Gastroesophageal sphincter (tissue), 4 donors: ENCODE measurements at regions not wholly inside any gene's neighbourhood (a gene's known extent, or its start where the extent isn't known, plus 50 kb on each side); places are given as distances from the start of the nearest gene placed in this dataset.

ENCODE experiments used
- ATAC-seq: fragments of 150-250 bp; one replicate; pipeline ENCODE4 v1.9.1; 2016; ENCODE audit warnings: mild to moderate bottlenecking, moderate library complexity
- H3K27ac ChIP-seq, 4 donors: fragments of 200-600 bp; sonication (generic) in 3 of 4; 1 replicate in 3 of 4; 2 replicates in 1 of 4; pipeline ENCODE4 v1.5.1; 2016 to 2019
- H3K27me3 ChIP-seq: fragments of 200-600 bp; sonication (generic); one replicate; pipeline ENCODE4 v1.5.1; 2019
- H3K36me3 ChIP-seq, 2 donors: fragments of 200-600 bp; sonication (generic); one replicate each; pipeline ENCODE4 v1.5.1; 2019; ENCODE audit warnings: control low read depth in 1 of 2
- H3K4me1 ChIP-seq, 3 donors: fragments of 200-600 bp; sonication (generic); 1 replicate in 2 of 3; 2 replicates in 1 of 3; pipeline ENCODE4 v1.5.1; 2016 to 2019; ENCODE audit warnings: control low read depth in 2 of 3
- H3K4me3 ChIP-seq, 2 donors: fragments of 200-600 bp; sonication (generic); one replicate each; pipeline ENCODE4 v1.5.1; 2019; ENCODE audit warnings: mild to moderate bottlenecking in 1 of 2, moderate library complexity in 1 of 2
- H3K9me3 ChIP-seq, 3 donors: fragments of 200-600 bp; sonication (generic); one replicate each; pipeline ENCODE4 v1.5.1; 2017 to 2019; ENCODE audit warnings: control low read depth in 2 of 3
- EP300 ChIP-seq: sonication (generic); formaldehyde crosslinking; IDR thresholded peaks from one replicate; pipeline ENCODE4 v1.6.1; 2017; ENCODE audit warnings: antibody characterized with exemption, mild to moderate bottlenecking
- POLR2A ChIP-seq, 2 donors: fragments of 450-650 bp; IDR thresholded peaks; one replicate each; pipeline ENCODE4 v1.6.1; 2017; ENCODE audit warnings: antibody characterized with exemption in 2 of 2, mild to moderate bottlenecking in 2 of 2, moderate library complexity in 1 of 2
- POLR2AphosphoS5 ChIP-seq: sonication (generic); formaldehyde crosslinking; IDR thresholded peaks from one replicate; pipeline ENCODE4 v1.6.1; 2017; ENCODE audit warnings: antibody characterized with exemption
- WGBS, 2 donors: methylation state at CpG; one replicate each; pipeline ENCODE4 v1.1.5; 2018; ENCODE audit warnings: low coverage in 1 of 2; 5-methylcytosine and 5-hydroxymethylcytosine counted together
- TF ChIP-seq, protein P1 (sequence below), 4 experiments: fragments of 200-600 bp in 2 of 4; fragments of 450-650 bp in 2 of 4; sonication (generic) in 1 of 4; IDR thresholded peaks; one replicate each; pipeline ENCODE4 v1.5.1; 2017 to 2019; ENCODE audit warnings: antibody characterized with exemption in 4 of 4, mild to moderate bottlenecking in 2 of 4, moderate library complexity in 2 of 4

DNA sequence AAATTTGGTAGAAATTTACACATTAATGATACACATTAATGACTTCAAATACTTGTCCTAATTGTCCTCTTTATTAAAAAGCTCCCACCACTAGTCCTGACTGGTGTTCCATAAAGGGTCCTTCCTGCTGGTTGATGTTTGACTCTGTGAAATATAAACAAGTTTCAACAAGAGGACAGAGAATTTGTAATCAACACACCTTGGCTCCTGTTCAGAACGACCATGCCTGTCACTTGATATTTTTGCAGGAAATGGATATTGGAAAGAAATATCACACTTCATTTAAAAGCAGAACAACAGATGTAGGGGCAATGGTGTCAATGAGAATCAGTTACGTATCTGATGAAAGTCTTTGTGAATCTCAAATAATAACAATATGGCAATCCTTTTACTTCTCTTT, 211.7 kb downstream of the ENC1 start:
- Histone ChIP-seq H3K27me3 (no peaks in the 10 kb centered on the region), H3K4me1 (peaks cover 0 to 4% (median 0%) of the 10 kb centered on the region in 3 donors), H3K4me3 (no peak overlapping the region), H3K36me3 (no peaks in the 10 kb centered on the region), H3K27ac (no peak overlapping the region), H3K9me3 (no peaks in the 10 kb centered on the region)
- ATAC-seq, result no peak
- TF ChIP-seq POLR2A (IDR thresholded peaks at IDR 0.05), result no peak
- no peak for TF ChIP-seq POLR2AphosphoS5
- TF ChIP-seq, protein P1, sequence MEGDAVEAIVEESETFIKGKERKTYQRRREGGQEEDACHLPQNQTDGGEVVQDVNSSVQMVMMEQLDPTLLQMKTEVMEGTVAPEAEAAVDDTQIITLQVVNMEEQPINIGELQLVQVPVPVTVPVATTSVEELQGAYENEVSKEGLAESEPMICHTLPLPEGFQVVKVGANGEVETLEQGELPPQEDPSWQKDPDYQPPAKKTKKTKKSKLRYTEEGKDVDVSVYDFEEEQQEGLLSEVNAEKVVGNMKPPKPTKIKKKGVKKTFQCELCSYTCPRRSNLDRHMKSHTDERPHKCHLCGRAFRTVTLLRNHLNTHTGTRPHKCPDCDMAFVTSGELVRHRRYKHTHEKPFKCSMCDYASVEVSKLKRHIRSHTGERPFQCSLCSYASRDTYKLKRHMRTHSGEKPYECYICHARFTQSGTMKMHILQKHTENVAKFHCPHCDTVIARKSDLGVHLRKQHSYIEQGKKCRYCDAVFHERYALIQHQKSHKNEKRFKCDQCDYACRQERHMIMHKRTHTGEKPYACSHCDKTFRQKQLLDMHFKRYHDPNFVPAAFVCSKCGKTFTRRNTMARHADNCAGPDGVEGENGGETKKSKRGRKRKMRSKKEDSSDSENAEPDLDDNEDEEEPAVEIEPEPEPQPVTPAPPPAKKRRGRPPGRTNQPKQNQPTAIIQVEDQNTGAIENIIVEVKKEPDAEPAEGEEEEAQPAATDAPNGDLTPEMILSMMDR (IDR thresholded peaks at IDR 0.05), result no peak
- no peak for TF ChIP-seq EP300
- 40 to 42% methylated on average over 1 to 2 of the region's 2 CpGs for WGBS, 2 donors

DNA sequence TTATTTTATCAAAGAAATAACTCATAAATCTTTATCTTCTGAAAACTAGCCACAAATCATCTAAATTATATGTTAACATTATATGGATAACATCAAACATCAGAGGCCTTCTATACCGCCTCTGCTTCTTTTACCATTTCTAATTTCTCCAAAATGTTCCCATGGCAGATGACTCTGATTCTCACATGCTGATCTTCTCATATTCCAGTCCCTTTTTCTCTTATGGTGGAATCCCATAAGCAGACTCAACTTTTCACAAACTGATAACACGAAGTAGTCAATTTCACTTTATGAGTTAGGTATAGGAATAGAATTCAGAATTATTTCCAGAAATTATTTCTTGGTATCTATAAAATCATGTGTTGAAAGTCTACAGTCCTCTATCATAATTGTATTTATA, 212.3 kb downstream of the ENC1 start:
- H3K27ac ChIP-seq, result no peak overlapping the region
- no peaks in the 10 kb centered on the region for H3K9me3 ChIP-seq
- H3K4me3 ChIP-seq, result no peak overlapping the region
- no peaks in the 10 kb centered on the region for H3K4me1 ChIP-seq
- H3K27me3 ChIP-seq, result no peaks in the 10 kb centered on the region
- no peaks in the 10 kb centered on the region for H3K36me3 ChIP-seq
- TF ChIP-seq, protein P1 (IDR thresholded peaks at IDR 0.05), result no peak
- TF ChIP-seq EP300 (no peak), POLR2AphosphoS5 (no peak), POLR2A (IDR thresholded peaks at IDR 0.05) (no peak)
- ATAC-seq, result no peak
- 89 to 100% methylated on average over 2 of the region's 2 CpGs for WGBS, 2 donors

DNA sequence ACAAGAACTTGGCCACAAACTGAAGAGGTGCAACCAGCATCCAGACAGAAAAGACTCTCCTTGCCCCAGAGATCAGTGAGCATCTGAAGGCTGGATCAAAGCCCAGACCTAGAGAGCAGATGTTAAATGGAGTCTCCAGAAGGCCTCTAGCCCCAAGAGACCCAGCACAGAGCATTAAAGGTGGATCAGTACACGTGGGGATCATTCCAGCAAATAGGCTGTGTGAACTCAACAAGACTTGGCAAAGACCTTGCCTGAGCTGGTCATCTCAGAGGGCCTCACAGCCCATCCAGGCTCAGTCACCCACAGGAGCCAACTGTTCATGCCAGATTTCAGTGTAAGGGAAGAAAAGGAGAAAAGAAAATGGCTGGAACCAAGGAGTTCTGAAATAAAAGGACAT, 214.0 kb downstream of the ENC1 start:
- H3K27ac ChIP-seq, result no peak overlapping the region
- H3K9me3 ChIP-seq, result no peaks in the 10 kb centered on the region
- TF ChIP-seq, protein P1 (IDR thresholded peaks at IDR 0.05), result no peak
- no peak for TF ChIP-seq POLR2AphosphoS5
- no peak for TF ChIP-seq POLR2A (IDR thresholded peaks at IDR 0.05)
- no peak for TF ChIP-seq EP300
- no peaks in the 10 kb centered on the region for H3K4me1 ChIP-seq
- ATAC-seq, result no peak
- WGBS, 2 donors, result 14 to 50% methylated on average over 1 of the region's 1 CpG
- no peaks in the 10 kb centered on the region for H3K36me3 ChIP-seq
- H3K4me3 ChIP-seq, result no peak overlapping the region
- no peaks in the 10 kb centered on the region for H3K27me3 ChIP-seq

DNA sequence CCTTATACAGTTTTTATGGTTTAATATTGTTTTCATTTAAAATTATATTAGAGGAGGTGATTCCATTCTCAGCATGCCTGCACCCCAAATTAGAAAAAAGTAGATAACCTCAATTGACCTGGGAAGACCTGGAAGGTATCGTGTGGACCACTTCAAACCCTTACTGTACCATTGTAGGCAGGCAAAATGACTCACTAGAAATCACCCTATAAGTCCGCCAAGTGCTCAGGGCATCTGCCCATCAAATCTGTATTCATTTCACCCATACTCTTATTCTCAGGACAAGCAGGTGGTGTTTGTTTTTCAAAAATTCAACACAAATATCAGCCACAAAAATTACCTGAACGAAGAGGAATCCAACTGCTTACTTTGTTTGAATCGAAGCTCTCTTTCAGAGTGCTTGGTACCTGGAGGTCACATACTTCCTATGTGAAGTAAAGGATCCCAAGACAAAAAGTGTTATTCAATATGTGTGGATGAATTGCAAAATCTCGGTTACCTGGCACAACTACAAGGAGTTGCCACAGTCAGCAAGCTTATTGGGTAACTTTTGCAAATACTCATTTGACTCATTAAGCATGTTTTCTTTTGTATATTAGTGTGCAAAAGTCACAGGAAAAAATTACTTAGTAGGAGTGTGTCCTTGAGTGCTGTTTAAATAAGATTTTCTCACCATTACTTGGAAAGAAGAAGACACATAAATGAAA, 216.2 kb downstream of the ENC1 start:
- Histone ChIP-seq H3K4me1 (no peaks in the 10 kb centered on the region), H3K9me3 (no peaks in the 10 kb centered on the region), H3K4me3 (no peak overlapping the region), H3K27ac (no peak overlapping the region), H3K27me3 (no peaks in the 10 kb centered on the region), H3K36me3 (no peaks in the 10 kb centered on the region)
- TF ChIP-seq, protein P1 (IDR thresholded peaks at IDR 0.05), result no peak
- TF ChIP-seq POLR2A (IDR thresholded peaks at IDR 0.05), result no peak
- TF ChIP-seq EP300, result no peak
- no peak for TF ChIP-seq POLR2AphosphoS5
- ATAC-seq, result peak; percentile 61
- 91 to 100% methylated on average over 4 to 5 of the region's 5 CpGs for WGBS, 2 donors

DNA sequence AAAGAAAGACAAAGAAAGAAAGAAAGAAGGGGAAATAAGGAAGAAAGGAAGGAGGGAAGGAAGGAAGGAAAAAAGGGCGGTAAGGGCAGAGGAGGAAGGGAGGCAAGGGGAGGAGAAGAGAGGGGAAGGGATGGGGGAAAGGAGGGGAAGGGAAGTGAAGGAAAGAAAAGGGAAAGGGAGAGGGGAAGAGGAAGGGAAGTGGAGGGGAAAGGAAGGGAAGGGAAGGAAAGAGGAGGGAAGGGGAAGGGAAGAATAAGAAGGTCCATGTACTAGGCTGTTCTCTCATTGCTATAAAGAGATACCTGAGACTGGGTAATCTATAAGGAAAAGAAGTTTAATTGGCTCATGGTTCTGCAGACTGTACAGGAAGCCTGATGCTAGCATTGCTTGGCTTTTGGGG, 217.1 kb downstream of the ENC1 start:
- H3K27ac ChIP-seq, result no peak overlapping the region
- no peak for ATAC-seq

More for the DNA sequence above, 217.1 kb downstream of the ENC1 start:
- H3K9me3 ChIP-seq, result no peaks in the 10 kb centered on the region
- H3K4me3 ChIP-seq, result no peak overlapping the region
- no peaks in the 10 kb centered on the region for H3K27me3 ChIP-seq
- no peaks in the 10 kb centered on the region for H3K4me1 ChIP-seq
- TF ChIP-seq, protein P1 (IDR thresholded peaks at IDR 0.05), result no peak
- TF ChIP-seq POLR2A (IDR thresholded peaks at IDR 0.05) (no peak), POLR2AphosphoS5 (no peak), EP300 (no peak)
- H3K36me3 ChIP-seq, result no peaks in the 10 kb centered on the region
- WGBS, 2 donors, result 100% methylated on average over 1 of the region's 1 CpG; no CpG with 5 or more reads in 1 of the 2 donors
